Ecto neural progenitor cell (in vitro differentiated cells): ENCODE measurements at regions not wholly inside any gene's neighbourhood (a gene's known extent, or its start where the extent isn't known, plus 50 kb on each side); places are given as distances from the start of the nearest gene placed in this dataset.
A peak's percentile ranks its signal among the peaks of the same experiment; 100 is the strongest.

Source experiments
- DNase-seq: peaks from one replicate; pipeline ENCODE4 v3.0.0-alpha.2; 2018; ENCODE audit warnings: low spot score

- no peak for DNase-seq
Observed at GRCh38 chr14:101045511-101045910, 142.0 kb upstream of the RTL1 start.

DNA sequence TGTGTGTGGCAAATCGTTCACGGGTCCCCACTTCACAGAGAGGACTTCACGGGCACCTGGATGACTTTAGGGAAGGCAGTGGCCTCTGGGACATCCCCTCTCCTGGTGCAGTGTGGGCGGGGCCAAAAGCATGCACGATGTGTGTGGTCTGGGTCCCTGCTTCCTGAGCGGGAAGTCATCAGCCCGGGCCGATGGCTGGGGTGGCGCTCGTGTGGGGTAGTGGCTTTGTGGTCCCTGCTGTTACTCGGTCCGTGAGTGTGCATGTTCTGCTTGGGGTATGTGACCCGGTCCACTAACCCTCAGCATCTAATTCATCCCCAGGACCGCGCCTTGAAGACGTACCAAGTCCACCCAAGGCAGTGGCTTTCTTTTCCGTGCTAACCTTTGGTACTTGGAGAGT is 142.5 kb upstream of the RTL1 start:
- DNase-seq: no peak

- DNase-seq: no peak
Observed at GRCh38 chr14:101047326-101047725, 143.8 kb upstream of the RTL1 start.

DNA sequence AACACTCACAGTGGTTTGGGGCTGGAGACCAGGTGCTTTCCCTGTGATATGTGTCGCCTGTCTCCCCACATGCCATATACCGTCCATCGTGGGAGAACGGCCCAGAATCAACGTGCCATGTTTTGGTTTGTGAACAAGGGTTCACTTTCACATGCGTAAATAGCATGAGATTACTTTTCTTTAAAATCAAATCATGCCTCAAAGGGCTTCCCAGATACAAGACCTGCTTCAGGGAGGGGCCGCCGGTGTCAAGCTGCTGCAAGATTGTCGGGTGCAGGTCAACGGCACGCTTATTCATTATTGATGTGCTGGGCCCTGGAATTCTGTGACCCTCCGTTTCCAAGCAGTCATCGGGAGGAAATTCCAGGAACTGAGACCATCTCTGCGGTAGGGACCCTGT is 145.2 kb upstream of the RTL1 start:
- DNase-seq: no peak

DNA sequence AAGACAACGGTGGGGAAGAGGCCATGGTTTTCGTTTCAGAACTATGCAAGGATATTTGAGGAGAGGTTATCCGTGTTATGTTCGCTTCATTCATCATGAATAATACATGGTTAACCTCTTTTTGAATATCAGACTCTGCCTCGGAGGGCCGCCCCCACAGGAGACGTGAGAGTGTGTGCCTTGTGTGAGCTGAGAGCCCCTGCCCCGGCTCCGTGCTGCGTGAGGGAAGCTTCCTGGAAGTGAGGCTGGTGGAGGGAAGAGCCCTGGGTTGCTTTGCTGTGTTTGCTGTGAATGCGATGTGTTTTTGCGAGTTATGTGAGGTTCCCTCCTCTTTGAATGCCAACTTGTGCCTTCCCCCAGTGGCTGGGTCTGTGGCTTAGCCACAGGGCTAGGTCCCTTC is 146.0 kb upstream of the RTL1 start:
- no peak for DNase-seq

GRCh38 chr14:101049942-101050341 is 146.4 kb upstream of the RTL1 start:
- no peak for DNase-seq

DNA sequence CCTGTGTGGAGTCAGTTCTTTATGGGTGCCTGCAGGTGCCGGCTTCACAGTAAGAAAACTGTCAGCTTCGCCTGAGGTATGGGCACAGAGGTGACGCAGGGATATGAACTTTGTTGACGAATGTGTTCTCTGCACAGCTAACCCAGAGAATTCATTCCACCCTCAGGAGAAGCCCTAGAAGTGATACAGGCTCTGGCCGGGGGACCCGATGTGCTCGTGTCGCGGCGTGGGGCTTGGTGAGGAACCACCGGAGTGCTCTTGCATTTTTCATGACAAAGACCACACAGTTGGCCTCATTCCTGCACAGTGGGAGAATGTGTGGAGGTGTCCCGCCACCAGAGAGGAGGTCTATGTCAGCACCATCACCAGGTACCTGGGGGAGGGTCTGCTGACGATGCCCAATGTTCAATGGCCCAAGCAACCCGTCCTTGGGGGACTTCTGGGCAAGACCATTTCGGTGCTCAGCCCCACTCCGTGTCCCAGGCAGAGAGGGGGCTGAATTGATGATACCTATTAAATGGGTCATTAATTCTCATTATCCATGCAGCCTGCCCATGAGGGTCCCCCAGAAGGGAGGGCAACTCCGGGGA is 147.5 kb upstream of the RTL1 start:
- no peak for DNase-seq

DNA sequence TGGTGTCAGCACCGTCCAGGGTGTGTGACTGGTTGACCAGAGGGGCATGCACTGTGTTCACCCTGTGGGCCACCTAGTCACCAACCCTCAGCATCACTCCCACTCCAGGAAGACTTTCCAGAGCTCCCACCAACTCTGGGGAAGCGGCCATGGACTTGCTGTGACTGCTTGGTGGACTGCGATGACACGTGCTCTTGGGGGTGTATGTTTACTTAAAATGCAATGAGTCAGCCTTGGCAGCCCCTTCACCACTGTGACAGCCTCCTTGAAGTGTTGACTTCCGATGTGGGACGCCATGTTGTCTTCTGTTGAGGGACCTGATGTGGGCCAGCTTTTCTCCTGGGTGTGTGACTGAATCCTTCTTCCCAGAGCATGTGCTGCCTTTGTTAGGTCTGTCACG is 151.1 kb upstream of the RTL1 start:
- no peak for DNase-seq

DNA sequence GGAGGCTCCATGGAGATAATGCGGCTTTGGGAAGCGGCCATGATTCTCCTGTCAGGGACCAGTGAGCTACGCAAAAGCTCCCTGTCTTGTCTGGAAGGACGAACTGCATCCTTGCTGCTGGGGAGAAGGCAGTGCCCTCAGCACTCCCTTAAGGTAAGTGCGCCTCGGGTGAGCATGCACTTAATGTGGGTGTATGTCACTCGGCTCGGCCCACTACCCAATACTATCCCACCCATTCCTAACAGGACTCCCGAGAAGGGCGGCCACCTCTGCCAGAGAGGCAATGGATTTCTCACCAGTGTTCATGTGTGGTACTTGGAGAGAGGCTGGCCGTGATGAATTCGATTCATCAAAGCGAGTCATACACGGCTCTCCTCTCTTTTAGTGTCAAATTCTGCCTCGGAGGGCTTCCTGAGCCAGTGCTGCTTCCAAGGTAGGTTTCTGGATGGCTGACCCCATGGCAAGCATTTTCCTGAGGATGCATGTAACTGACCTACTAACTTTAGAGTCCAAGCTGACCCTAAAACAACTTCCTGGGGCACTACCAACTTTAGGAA is 151.7 kb upstream of the RTL1 start:
- no peak for DNase-seq

- DNase-seq: no peak
Observed at GRCh38 chr14:101055776-101056374, 152.4 kb upstream of the RTL1 start.

- DNase-seq: no peak
Observed at GRCh38 chr14:101056446-101056845, 152.9 kb upstream of the RTL1 start.

- no peak for DNase-seq
Observed at GRCh38 chr14:101057394-101057793, 153.9 kb upstream of the RTL1 start.

- no peak for DNase-seq
Observed at GRCh38 chr14:101058571-101058970, 155.0 kb upstream of the RTL1 start.

DNA sequence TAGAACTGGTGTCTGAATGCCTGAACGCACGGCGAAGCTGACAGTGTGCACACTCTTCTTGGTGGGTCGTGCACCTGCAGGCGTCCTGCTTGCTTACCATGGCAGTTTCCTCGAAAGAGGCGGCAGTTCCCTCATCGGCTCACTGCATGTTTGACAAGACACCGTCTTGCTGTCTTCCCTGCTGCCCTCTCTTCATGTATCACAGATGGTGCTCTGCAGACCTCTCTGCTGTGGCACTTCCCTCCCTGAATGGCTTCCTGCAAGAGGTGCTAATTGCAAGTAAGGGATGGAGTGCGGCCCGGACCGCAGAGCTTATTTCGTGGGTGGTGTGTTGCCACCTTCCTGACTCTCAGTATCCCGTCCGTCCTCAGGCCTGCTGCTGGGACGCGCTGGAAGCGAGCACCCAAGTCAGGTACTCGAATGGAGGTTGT is 156.7 kb upstream of the RTL1 start:
- no peak for DNase-seq

DNA sequence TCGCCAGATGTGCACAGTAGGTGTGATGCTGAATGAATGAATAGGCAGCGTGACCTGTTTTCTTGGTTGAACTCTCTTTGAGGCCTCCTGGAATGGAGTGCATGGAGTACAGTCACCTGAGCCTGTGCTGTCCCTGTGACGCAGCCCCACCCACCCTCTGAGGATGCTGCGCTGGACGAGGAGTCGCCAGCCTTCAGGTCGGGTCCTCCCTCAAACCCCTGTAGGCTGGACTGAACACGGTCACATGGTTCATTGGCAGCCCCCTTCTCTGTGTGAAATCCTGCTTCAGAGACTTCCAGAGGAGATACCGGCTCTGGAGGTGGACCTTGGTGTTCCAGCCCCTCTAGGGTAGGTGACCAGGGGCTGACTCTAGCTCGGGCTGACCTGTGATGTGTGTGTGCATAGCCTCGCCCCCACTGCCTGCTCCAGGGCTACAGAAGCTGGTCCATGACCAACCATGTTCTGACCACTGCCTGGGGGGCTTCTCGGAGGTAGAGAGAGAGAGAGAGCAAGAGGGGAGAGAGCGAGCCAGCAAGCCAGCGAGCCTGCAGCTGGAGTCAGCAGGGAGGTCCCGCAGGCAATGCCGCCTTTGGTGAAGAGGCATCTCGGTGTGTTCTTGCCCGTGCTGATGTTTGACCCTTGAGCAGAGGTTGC is 158.0 kb upstream of the RTL1 start:
- DNase-seq: no peak

- peak; percentile 56 for DNase-seq
Observed at GRCh38 chr14:101062065-101062450, 158.5 kb upstream of the RTL1 start.

GRCh38 chr14:101062601-101063000 is 159.1 kb upstream of the RTL1 start:
- no peak for DNase-seq

- DNase-seq: no peak
Observed at GRCh38 chr14:101063121-101063520, 159.6 kb upstream of the RTL1 start.

- no peak for DNase-seq
Observed at GRCh38 chr14:101064121-101064661, 160.7 kb upstream of the RTL1 start.

DNA sequence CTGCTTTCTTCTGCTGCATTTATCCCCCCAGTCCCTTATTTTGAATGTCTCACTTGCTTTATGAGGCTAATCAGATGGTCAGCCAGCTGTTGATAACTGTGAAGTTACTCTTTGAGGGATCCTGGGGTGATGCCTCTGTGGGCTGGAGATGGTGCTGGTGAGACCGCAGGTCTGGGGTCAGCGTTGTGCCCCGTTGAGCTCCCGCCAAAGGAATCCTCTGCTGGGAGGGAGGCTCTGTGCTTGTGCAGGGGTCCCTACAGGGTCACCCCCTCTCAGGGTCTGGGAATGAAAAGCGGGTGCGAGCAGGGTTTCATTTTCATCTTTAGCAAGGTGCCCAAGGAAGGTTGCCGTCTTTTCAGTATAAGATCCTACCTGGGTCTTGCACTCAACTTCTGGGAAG is 161.2 kb upstream of the RTL1 start:
- DNase-seq: no peak

DNA sequence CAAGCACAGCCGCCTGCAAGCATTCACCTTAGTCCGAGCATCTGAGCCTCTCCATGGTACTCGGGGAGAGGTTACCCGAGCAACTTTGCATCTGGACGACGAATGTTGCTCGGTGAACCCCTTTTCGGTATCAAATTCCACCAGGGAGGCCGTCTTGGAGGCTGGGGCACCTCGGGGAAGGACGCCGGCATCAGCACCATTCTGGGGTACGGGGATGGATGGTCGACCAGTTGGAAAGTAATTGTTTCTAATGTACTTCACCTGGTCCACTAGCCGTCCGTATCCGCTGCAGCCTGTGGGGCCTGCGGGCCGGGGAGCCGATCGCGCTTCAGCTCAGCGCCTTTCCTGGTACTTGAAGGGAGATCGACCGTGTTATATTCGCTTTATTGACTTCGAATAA is 161.7 kb upstream of the RTL1 start:
- DNase-seq: no peak

GRCh38 chr14:101065696-101066694 is 162.5 kb upstream of the RTL1 start:
- no peak for DNase-seq
